MM.1S (cell line): ENCODE measurements at regions not wholly inside any gene's neighbourhood (a gene's known extent, or its start where the extent isn't known, plus 50 kb on each side); places are given as distances from the start of the nearest gene placed in this dataset.

ENCODE experiments used
- CTCF ChIP-seq: fragments of 300-600 bp; sonication (generic); IDR thresholded peaks from 2 replicates; pipeline ENCODE4 v1.5.1; 2016; ENCODE audit warnings: antibody characterized with exemption, low read length, mixed read lengths
- EZH2 ChIP-seq: fragments of 300-600 bp; sonication (generic); optimal IDR thresholded peaks from 2 replicates; pipeline ENCODE3; 2017; ENCODE audit warnings: low read depth, mild to moderate bottlenecking, antibody characterized with exemption, low read length, mixed read lengths

GRCh38 chr4:167290678-167291077 is 56.4 kb upstream of the SPOCK3 start:
- TF ChIP-seq EZH2 (no peak), CTCF (peak; percentile 36)
